ENCODE measurements at regions not wholly inside any gene's neighbourhood (a gene's known extent, or its start where the extent isn't known, plus 50 kb on each side); places are given as distances from the start of the nearest gene placed in this dataset.

- POLR2A ChIA-PET = interaction anchor here (0.7 kb wide), 1 partner anchor 246 kb away, joined by 5 read pairs; no protein-coding TSS in a partner anchor
- DNase-seq (ENCODE audit: low read depth in 1 of 2, low spot score in 1 of 2) (peak in 1 of 2 experiments; percentile 81), ATAC-seq (peak; percentile 86 to 88), FAIRE-seq (no peak)
- Histone ChIP-seq H3K4me1 (peaks cover 61% of the 10 kb centered on the region), H3K27ac (peak overlapping the region; percentile 92 to 98), H3K9me3 (no peaks in the 10 kb centered on the region), H3K4me2 (peak overlapping the region; percentile 88), H3K4me3 (peak overlapping the region; percentile 33; the same call in 2 of the 3 replicates)
- WGBS (ENCODE audit: missing lambda C conversion rate) = 2% methylated on average over 3 of the region's 3 CpGs
- peak; percentile 62 to 79; a peak in 3 of 4 replicates for TF ChIP-seq CEBPB (IDR thresholded peaks at IDR 0.05)
- TF ChIP-seq SMC3 (IDR thresholded peaks at IDR 0.05) = 0 out of 3 replicates have a peak, but pooled peaks have one; percentile 11
- TF ChIP-seq RFX5 (IDR thresholded peaks at IDR 0.05) = no peak
- TF ChIP-seq CHD4 (IDR thresholded peaks at IDR 0.05; ENCODE audit: borderline replicate concordance) = no peak
- TF ChIP-seq JUN (IDR thresholded peaks at IDR 0.05) = peak in 1 of 2 experiments; percentile 61; a peak in 1 of 5 replicates
- peak; percentile 57; the same call in 1 of the 2 replicates for TF ChIP-seq JUNB (IDR thresholded peaks at IDR 0.05)
- no peak for TF ChIP-seq ELK1 (IDR thresholded peaks at IDR 0.05; ENCODE audit: low read depth, low read length)
- no peak for TF ChIP-seq RARB (CRISPR knock-in tag; IDR thresholded peaks at IDR 0.05)
- peak; percentile 59; the same call in 1 of the 2 replicates for TF ChIP-seq HES2 (IDR thresholded peaks at IDR 0.05)
- no peak for TF ChIP-seq EHMT2 (IDR thresholded peaks at IDR 0.05; ENCODE audit: low read depth)
- peak; percentile 54 to 70; a peak in 2 of 5 replicates for TF ChIP-seq EP300 (IDR thresholded peaks at IDR 0.05)
- peak; percentile 72 for TF ChIP-seq GATA3 (IDR thresholded peaks at IDR 0.05; ENCODE audit: borderline replicate concordance)
- no peak for TF ChIP-seq RCOR1 (IDR thresholded peaks at IDR 0.05; ENCODE audit: low read depth, low read length)
- TF ChIP-seq PBX3 (IDR thresholded peaks at IDR 0.05) = no peak
- no peak for TF ChIP-seq FOSB (CRISPR knock-in tag; IDR thresholded peaks at IDR 0.05)
- no peak for TF ChIP-seq RNF2 (IDR thresholded peaks at IDR 0.05; ENCODE audit: borderline replicate concordance, low read depth)
- TF ChIP-seq CHD2 (IDR thresholded peaks at IDR 0.05; ENCODE audit: low read length, partially characterized antibody) = no peak
- TF ChIP-seq PHF8 (IDR thresholded peaks at IDR 0.05; ENCODE audit: borderline replicate concordance, low read depth) = no peak
- TF ChIP-seq BCL3 (IDR thresholded peaks at IDR 0.05) = peak; percentile 65; the same call in 1 of the 3 replicates
- no peak for TF ChIP-seq CBX2 (IDR thresholded peaks at IDR 0.05; ENCODE audit: borderline replicate concordance, low read depth)
- no peak for TF ChIP-seq FOSL2 (IDR thresholded peaks at IDR 0.05)
- TF ChIP-seq FOSL2 (CRISPR knock-in tag; IDR thresholded peaks at IDR 0.05) = peak; percentile 61
- no peak for TF ChIP-seq SREBF2 (IDR thresholded peaks at IDR 0.05)
- no peak for TF ChIP-seq POLR2A (IDR thresholded peaks at IDR 0.05; ENCODE audit: low read length)
- TF ChIP-seq TP53 (CRISPR knock-in tag; IDR thresholded peaks at IDR 0.05) = no peak
- no peak for TF ChIP-seq NFE2L2 (conservative IDR thresholded peaks at IDR 0.05; ENCODE audit: low read length)
- no peak for TF ChIP-seq HOXB5 (CRISPR knock-in tag; IDR thresholded peaks at IDR 0.05)
- TF ChIP-seq MAX (IDR thresholded peaks at IDR 0.05) = peak; percentile 34; the same call in 1 of the 2 replicates
- no peak for TF ChIP-seq REST (IDR thresholded peaks at IDR 0.05)
- no peak for TF ChIP-seq NR3C1 (IDR thresholded peaks at IDR 0.05)
- no peak for TF ChIP-seq E2F6 (IDR thresholded peaks at IDR 0.05; ENCODE audit: borderline replicate concordance, low read depth)
- no peak for TF ChIP-seq CBX8 (IDR thresholded peaks at IDR 0.05)
- TF ChIP-seq RAD21 (conservative IDR thresholded peaks at IDR 0.05 in 1 of 2, IDR thresholded peaks at IDR 0.05 in 1 of 2) = peak in 1 of 2 experiments; percentile 35; a peak in 2 of 5 replicates
- TF ChIP-seq KDM1A (IDR thresholded peaks at IDR 0.05; ENCODE audit: low read depth) = no peak
- no peak for TF ChIP-seq TFCP2L1 (CRISPR knock-in tag; IDR thresholded peaks at IDR 0.05)
- CTCF ChIA-PET = no interaction called here
These were observed 63.0 kb upstream of the HHIP start for GRCh38 chr4:144582975-144583374.

Measured in A549 (cell line).